HG03571 (cell line): ENCODE measurements at regions not wholly inside any gene's neighbourhood (a gene's known extent, or its start where the extent isn't known, plus 50 kb on each side); places are given as distances from the start of the nearest gene placed in this dataset.

ENCODE experiments used
- ATAC-seq: cut with Tn5 transposase; IDR thresholded peaks from one replicate; pipeline ENCODE4 v1.9.1; 2021; ENCODE audit not compliant: unreplicated experiment

- no peak for ATAC-seq
Observed at GRCh38 chr13:99862244-99862643, 109.3 kb downstream of the ZIC5 start.

DNA sequence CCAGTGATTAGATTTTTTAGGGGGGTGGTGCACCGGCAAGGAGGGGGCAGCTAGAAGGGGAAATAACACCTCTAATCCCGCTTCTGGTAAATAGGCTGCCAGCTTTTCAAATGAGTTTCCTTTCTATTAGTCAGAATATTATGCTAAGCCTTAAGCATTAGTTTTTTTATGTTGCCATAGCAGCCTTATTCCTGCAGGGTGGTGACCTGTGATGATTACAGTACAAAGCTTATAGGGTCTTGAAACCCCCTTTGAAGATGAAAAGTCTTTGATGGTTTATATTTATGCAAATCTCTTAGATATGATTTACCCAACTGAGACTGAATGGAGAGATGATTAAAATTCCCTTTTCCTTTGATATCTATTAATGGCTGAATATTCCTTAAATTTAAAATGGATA lies 109.8 kb downstream of the ZIC5 start:
- no peak for ATAC-seq

GRCh38 chr13:99860745-99861144 lies 110.8 kb downstream of the ZIC5 start:
- ATAC-seq, result no peak

DNA sequence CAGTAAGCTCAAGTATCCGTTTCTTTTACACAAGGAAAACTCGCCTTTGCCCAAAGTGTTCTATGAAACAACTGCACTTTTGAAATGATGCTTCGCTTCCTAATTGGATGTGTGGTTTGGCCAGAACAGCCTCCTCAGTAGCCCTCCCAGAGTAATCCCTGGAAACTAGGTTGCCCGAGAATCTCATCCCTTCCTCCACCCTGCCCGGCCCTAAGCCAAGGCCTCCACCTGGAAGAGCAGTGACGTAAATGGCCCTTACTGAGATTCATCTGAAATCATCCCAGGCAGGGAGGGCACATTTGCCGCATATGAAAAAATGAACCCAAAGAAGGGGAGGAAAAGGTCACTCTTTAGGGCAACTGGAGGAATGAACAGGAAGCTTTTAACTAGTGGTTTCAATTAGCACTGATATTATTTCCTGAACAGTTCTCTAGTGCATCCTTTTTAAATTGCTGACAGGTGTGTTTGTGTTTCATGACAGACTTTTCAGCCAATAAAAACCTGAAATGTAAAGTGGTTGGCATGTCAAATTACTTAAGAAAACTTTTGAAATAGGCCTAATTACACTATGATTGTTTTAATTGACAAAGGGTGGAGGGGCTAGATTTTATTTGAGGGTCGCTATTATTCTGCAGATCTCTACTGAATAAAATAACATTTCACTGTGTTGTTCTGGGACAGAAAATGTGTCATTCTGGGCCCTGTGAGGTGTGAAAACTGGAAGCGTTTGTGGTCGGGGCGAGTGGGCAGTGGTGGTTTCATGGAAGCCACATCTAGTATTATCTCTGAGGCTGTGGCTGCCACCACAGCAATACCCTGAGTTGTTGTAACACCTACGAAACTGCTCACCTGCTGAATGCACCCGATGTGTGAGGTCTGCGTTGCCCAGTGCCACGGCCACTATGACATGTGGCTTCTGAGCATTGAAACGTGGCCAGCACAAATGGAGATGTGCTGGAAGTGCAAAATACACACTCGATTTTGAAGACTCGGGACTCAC lies 112.1 kb downstream of the ZIC5 start:
- ATAC-seq, result no peak

DNA sequence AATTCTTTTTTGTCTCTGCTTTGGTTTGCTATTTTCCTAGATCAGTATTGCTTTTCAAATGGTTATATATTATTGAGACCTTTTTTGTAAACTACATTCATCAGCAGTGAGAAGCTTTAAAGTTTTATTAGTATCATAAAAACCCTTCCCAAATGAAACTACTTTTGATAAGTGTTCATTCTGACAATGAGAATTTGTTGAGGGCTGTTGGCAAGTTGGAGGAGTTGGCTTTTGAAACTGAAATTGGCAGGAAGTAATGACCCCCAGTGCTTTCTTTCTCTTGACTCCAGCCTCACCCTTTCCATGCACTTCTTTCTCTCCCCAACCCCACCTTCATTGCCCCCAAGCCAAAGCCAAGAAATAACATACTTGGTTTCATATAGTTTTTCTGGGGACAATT lies 113.8 kb downstream of the ZIC5 start:
- no peak for ATAC-seq

- ATAC-seq, result no peak
Observed at GRCh38 chr13:99855526-99856420, 115.8 kb downstream of the ZIC5 start.

- ATAC-seq, result no peak
Observed at GRCh38 chr13:99854366-99854765, 117.2 kb downstream of the ZIC5 start.

GRCh38 chr13:99847318-99847750 lies 124.2 kb downstream of the ZIC5 start:
- no peak for ATAC-seq

GRCh38 chr13:99845161-99845874 lies 126.2 kb downstream of the ZIC5 start:
- ATAC-seq, result no peak

GRCh38 chr13:99844421-99844820 lies 127.1 kb downstream of the ZIC5 start:
- no peak for ATAC-seq

DNA sequence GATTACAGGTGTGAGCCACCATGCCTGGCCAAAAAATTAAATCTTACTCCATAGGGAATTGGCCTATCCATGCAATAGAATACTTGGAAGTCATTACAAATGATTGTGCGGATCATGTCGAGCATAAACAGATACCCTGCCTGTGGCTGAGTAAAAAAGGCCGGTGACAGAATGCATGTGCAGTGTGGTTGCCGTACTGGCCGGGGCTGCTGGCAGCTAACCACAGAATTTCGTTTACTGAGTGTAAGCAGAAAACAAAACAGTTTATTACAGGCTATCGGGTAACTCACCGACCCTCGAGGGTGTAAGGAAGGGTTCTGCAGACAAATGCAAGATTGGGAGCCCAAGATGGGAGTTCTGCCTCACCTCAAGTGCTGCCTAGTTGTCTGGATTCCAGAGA lies 127.7 kb downstream of the ZIC5 start:
- ATAC-seq, result no peak

DNA sequence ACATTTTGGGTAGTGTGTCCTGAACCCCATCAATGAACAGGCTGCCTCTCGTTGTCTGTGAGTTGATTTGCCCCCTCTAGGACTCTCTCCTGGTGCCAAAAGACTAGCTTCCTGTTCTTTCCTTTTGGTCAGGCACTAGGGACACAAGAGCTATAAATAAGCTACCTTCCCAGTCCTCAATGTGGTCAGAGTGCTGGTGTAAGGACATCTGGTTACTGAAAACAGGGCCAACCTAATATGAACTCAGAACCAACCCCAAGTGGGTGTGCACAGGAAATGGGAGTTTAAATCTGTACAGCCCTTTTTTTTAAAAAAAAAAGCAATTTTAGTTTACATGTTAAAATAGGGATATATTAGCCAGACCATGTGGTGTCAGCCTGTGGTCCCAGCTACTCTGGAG lies 129.2 kb downstream of the ZIC5 start:
- no peak for ATAC-seq

DNA sequence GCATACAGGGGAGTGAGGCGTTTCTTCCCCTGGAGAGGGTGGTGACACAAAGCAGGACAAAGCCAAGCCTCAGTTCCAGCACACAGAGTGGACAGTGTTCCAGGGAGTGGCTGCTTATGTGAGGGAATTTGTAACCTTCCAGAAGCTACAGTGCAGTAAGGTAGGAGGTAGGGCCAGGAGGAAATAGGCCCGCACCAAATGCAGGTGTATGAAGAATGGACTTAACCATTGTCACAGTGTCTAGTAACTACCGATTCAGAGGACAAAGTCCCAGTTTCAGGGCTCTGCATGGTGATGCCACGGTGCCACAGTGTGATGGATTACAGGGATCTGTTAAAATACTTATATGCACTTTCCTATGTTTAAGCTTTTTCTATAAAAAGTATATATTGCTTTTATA lies 135.3 kb downstream of the ZIC5 start:
- no peak for ATAC-seq

DNA sequence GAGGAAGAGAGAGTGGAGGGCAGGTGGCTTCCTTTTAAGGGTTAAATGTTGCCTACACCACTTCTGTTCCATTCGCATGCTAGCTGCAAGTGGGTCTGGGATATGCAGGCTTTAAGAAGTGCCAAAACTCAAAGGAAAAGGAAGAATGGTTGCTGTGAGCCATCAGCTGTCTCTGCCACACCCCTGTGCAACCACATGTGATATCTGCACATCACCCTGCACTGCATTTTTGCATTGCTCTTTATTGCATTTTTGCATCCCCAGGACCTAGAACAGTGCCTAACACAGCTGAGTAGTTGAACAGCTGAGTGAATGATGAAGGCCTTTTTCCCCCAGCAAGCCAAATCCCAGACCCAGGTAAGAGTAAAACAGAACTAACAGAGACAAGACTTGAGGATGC lies 136.1 kb downstream of the ZIC5 start:
- ATAC-seq, result no peak

DNA sequence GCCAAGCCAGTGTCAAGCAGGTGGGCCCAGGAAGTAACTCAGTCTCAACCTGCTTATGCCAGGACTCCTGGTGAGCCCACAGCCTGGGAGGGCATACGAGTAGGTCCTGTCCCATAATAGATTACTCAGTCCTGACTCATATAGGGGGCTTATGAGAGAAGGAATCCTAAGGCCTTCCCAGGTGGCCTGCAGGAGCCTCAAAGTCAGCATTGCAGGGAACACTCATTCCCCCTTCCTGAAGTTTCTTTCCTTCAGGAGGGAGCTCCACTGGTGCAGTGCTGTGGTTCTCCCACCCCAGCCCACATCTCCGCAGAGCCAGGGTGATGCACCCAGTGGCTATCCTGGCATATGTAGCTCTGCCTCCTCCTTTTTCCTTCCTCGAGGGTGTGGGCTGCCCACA lies 137.3 kb downstream of the ZIC5 start:
- no peak for ATAC-seq

GRCh38 chr13:99832347-99832746 lies 139.2 kb downstream of the ZIC5 start:
- ATAC-seq, result no peak

DNA sequence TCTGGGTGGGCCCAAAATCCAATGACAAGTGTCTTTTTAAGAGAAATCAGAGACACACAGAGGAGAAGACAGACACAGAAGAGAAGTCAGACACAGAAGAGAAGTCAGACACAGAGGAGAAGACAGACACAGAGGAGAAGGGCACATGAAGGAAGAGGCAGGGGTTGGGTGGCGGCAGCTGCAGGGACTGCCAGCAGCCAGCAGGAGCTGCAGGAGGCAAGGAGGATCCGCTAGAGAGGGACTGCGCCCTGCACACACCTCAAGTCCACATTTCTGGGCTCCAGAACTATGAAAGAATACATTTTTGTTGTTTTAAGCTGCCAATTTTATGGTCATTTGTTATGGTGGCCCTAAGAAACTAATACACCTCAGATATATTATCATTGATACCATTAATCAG lies 140.6 kb downstream of the ZIC5 start:
- no peak for ATAC-seq

DNA sequence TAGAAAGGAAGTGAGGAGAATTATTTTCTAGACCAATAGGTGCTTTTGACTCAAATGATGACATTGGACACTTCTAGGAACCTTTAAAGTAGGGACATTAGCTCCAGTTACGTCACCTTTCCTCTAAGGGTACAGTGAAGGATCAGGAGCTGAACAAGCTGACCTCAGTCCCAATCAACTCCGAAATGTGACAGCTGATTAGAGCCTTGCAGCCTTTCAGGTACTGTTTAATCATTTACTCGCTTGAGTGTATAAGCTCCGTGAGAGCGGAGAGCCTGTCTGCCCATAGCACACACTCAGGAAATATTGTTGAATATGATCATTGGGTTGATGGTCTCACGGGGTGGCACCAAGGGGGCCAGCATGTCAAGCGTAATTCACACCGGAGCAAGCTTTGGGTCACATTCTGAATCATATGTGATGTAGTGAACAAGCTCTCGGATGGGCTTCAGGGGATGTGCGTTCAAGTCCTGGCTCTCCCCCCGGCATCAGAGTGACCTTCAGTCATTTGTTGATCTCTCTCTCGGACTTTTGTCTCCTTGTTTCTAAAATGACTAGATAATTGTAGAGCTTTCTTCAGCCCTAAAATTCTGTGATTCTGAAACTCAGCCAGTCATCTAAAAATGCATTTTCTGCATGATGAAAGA lies 141.9 kb downstream of the ZIC5 start:
- no peak for ATAC-seq

DNA sequence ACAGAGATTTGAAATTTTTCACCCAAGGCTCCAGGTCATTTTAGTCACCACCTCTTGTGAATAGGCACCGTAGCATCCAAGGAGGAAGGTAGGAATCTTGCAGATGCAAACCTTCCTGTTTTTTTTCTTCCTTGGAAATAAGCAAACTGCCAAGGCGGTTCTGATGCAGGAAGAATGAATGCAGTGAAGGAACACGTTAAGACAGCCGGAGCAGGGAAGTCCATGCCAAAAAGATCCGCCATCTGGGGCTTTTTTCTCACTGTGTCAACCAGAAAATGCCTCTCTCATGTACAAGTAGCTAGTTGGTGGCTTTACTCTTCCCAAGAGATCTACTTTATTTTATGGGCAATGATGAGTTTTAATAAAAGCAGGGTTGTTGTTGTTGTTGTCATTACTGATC lies 142.4 kb downstream of the ZIC5 start:
- ATAC-seq, result no peak

DNA sequence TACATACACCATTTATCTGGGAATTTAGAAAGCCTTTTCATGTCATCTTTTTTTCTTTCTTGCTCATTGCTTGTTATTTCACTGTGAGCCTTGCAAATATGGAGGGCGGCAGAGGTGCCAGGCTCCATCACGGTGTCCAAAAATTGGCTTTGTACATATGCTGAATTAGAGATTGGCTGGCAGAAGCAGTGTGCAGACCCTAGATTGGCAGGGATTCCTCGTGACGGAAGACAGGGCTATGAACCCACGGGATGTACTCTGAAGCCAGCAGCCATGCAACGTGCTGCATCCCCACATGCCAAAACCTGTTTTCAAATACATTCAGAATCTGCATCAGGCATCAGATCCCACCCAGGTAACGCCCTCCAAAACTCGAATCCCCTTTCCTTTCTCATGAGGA lies 142.8 kb downstream of the ZIC5 start:
- ATAC-seq, result no peak

DNA sequence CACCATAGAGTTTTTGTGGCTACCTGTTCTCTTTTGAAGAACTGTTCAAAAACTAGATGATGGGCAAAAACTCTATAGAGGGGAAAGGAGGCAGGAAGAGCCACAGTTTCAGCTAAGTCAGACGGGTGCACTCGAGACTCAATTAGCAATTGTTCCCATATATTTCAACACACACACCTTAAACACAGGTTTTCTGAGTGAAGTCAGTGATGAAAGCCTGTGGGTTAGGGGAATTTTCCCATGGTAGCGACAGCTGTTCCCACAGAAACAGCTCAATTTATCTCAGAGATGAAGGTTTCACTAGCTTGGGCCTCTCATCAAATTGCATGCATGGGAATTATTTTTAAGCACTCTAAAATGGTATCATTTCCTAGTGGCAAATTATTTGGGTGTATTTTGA lies 143.4 kb downstream of the ZIC5 start:
- ATAC-seq, result no peak
